SK-N-SH (cell line): ENCODE measurements at regions not wholly inside any gene's neighbourhood (a gene's known extent, or its start where the extent isn't known, plus 50 kb on each side); places are given as distances from the start of the nearest gene placed in this dataset.

Experiments used
- CTCF ChIA-PET: fragments of 300-600, 350-600 bp; formaldehyde crosslinking; extraction: SDS; loops from one replicate; lab custom pipeline; 2021; lab: Yijun Ruan, JAX
- POLR2A ChIA-PET: fragments of 350-600 bp; sonication (Branson Sonifier 250); formaldehyde crosslinking; extraction: SDS; loops from one replicate; lab custom pipeline; 2020; ENCODE audit warnings: antibody characterized with exemption, inconsistent platforms; lab: Yijun Ruan, JAX
- DNase-seq: peaks from one replicate; pipeline ENCODE4 v3.0.0; 2012
- H2AFZ ChIP-seq: fragments of 200-600 bp; sonication (generic); 2 replicates; pipeline ENCODE4 v1.8.1; 2016; ENCODE audit warnings: antibody characterized with exemption, mild to moderate bottlenecking, low read depth
- H3F3A ChIP-seq: fragments of 200-600 bp; sonication (generic); replicated peaks from 2 replicates; pipeline ENCODE3; 2016; ENCODE audit warnings: antibody characterized with exemption, mild to moderate bottlenecking; ENCODE audit not compliant: insufficient read depth
- H3K27ac ChIP-seq, 2 experiments: fragments of 200-500 bp in 1 of 2; fragments of 200-600 bp in 1 of 2; sonication (Bioruptor generic) in 1 of 2; sonication (generic), shearing (Covaris generic) in 1 of 2; 2 replicates each; pipeline versions ENCODE4 v1.5.1 to v1.6.1; 2014 to 2016; ENCODE audit warnings: low read depth in 2 of 2, inconsistent platforms in 1 of 2, low read length in 1 of 2, mild to moderate bottlenecking in 1 of 2, mixed read lengths in 1 of 2
- H3K27me3 ChIP-seq: fragments of 200-600 bp; sonication (generic), shearing (Covaris generic); 2 replicates; pipeline ENCODE4 v1.6.1; 2016; ENCODE audit warnings: mixed run types; ENCODE audit not compliant: insufficient read depth
- H3K36me3 ChIP-seq, 2 experiments: fragments of 200-500 bp in 1 of 2; fragments of 200-600 bp in 1 of 2; sonication (Bioruptor generic) in 1 of 2; sonication (generic) in 1 of 2; replicated peaks in 1 of 2; 2 replicates each; pipeline versions ENCODE3 to v1.5.1; 2014 to 2016; ENCODE audit warnings: low read length in 1 of 2, mild to moderate bottlenecking in 1 of 2; ENCODE audit not compliant: insufficient read depth in 2 of 2, control insufficient read depth in 1 of 2
- H3K4me1 ChIP-seq, 2 experiments: fragments of 200-500 bp in 1 of 2; fragments of 200-600 bp in 1 of 2; sonication (Bioruptor generic) in 1 of 2; sonication (generic), shearing (Covaris generic) in 1 of 2; 2 replicates each; pipeline versions ENCODE4 v1.5.1 to v1.6.1; 2014 to 2016; ENCODE audit warnings: low read depth in 1 of 2, low read length in 1 of 2, mixed run types in 1 of 2; ENCODE audit not compliant: insufficient read depth in 2 of 2, control insufficient read depth in 1 of 2
- H3K4me2 ChIP-seq: fragments of 200-600 bp; sonication (generic), shearing (Covaris generic); 2 replicates; pipeline ENCODE4 v1.6.1; 2017; ENCODE audit warnings: mixed run types
- H3K4me3 ChIP-seq, 2 experiments: fragments of 200-500 bp in 1 of 2; fragments of 200-600 bp in 1 of 2; sonication (Bioruptor generic) in 1 of 2; sonication (generic), shearing (Covaris generic) in 1 of 2; 2 replicates each; pipeline versions ENCODE4 v1.5.1 to v1.8.1; 2014 to 2016; ENCODE audit warnings: low read depth in 2 of 2, inconsistent platforms in 1 of 2, low read length in 1 of 2, mild to moderate bottlenecking in 1 of 2, mixed read lengths in 1 of 2, moderate library complexity in 1 of 2
- H3K79me2 ChIP-seq: fragments of 200-600 bp; sonication (generic); 2 replicates; pipeline ENCODE4 v1.8.1; 2017; ENCODE audit warnings: mild to moderate bottlenecking; ENCODE audit not compliant: insufficient read depth
- H3K9ac ChIP-seq: fragments of 200-600 bp; sonication (generic); 2 replicates; pipeline ENCODE4 v1.6.1; 2017; ENCODE audit warnings: mixed run types
- H3K9me2 ChIP-seq: fragments of 200-600 bp; sonication (generic); 2 replicates; pipeline ENCODE4 v1.6.1; 2017; ENCODE audit warnings: mixed run types
- H3K9me3 ChIP-seq: fragments of 200-600 bp; sonication (generic); 2 replicates; pipeline ENCODE4 v1.6.1; 2017; ENCODE audit warnings: mixed run types, mild to moderate bottlenecking, moderate library complexity
- H4K20me1 ChIP-seq: fragments of 200-600 bp; sonication (generic); 2 replicates; pipeline ENCODE4 v1.6.1; 2017; ENCODE audit warnings: mild to moderate bottlenecking, mixed run types; ENCODE audit not compliant: insufficient read depth
- ELF1 ChIP-seq: IDR thresholded peaks from 2 replicates; pipeline ENCODE4 v1.4.0; 2012
- FOXM1 ChIP-seq: IDR thresholded peaks from 2 replicates; pipeline ENCODE4 v1.4.0; 2012; ENCODE audit warnings: low read depth, mild to moderate bottlenecking
- GABPA ChIP-seq: IDR thresholded peaks from 2 replicates; pipeline ENCODE4 v1.4.0; 2012; ENCODE audit warnings: low read depth, mild to moderate bottlenecking
- JUND ChIP-seq: IDR thresholded peaks from 2 replicates; pipeline ENCODE4 v1.4.0; 2012
- MEF2A ChIP-seq: IDR thresholded peaks from 2 replicates; pipeline ENCODE4 v1.4.0; 2012; ENCODE audit warnings: low read depth, borderline replicate concordance
- MXI1 ChIP-seq: IDR thresholded peaks from 2 replicates; pipeline ENCODE4 v1.6.1; 2012; ENCODE audit warnings: mild to moderate bottlenecking, low read depth, low read length, improper control_type of control experiment
- NRF1 ChIP-seq: IDR thresholded peaks from 2 replicates; pipeline ENCODE4 v1.6.1; 2012; ENCODE audit warnings: low read depth, mild to moderate bottlenecking, low read length
- RAD21 ChIP-seq: IDR thresholded peaks from 2 replicates; pipeline ENCODE4 v1.6.1; 2012; ENCODE audit warnings: mild to moderate bottlenecking, low read length
- SMC3 ChIP-seq: IDR thresholded peaks from 2 replicates; pipeline ENCODE4 v1.6.1; 2012; ENCODE audit warnings: low read depth, low read length, improper control_type of control experiment
- TEAD4 ChIP-seq: IDR thresholded peaks from 2 replicates; pipeline ENCODE4 v1.4.0; 2012; ENCODE audit warnings: mild to moderate bottlenecking, borderline replicate concordance; ENCODE audit not compliant: insufficient read depth
- YY1 ChIP-seq: IDR thresholded peaks from 2 replicates; pipeline ENCODE4 v1.4.0; 2012; ENCODE audit warnings: low read depth, mild to moderate bottlenecking
- WGBS: methylation state at CpG from one replicate; pipeline ENCODE4 v1.1.6; 2017; ENCODE audit warnings: low lambda C conversion rate; 5-methylcytosine and 5-hydroxymethylcytosine counted together
- TF ChIP-seq, protein P1 (sequence below): IDR thresholded peaks from 2 replicates; pipeline ENCODE4; 2012
- TF ChIP-seq, protein P2 (sequence below): IDR thresholded peaks from 2 replicates; pipeline ENCODE4 v1.6.1; 2012; ENCODE audit warnings: mild to moderate bottlenecking, low read depth, low read length, moderate library complexity
- TF ChIP-seq, protein P3 (sequence below): fragments of 200-600 bp; sonication (generic); IDR thresholded peaks from 2 replicates; pipeline ENCODE4 v1.6.1; 2017; ENCODE audit warnings: antibody characterized with exemption, mild to moderate bottlenecking, moderate library complexity
- TF ChIP-seq, protein P4 (sequence below): IDR thresholded peaks from 2 replicates; pipeline ENCODE4 v1.4.0; 2012; ENCODE audit warnings: low read depth, borderline replicate concordance
- TF ChIP-seq, protein P5 (sequence below): fragments of 150-350 bp; IDR thresholded peaks from 2 replicates; pipeline ENCODE4 v1.6.1; 2017; ENCODE audit warnings: antibody characterized with exemption, low read length, low read depth, borderline replicate concordance

DNA sequence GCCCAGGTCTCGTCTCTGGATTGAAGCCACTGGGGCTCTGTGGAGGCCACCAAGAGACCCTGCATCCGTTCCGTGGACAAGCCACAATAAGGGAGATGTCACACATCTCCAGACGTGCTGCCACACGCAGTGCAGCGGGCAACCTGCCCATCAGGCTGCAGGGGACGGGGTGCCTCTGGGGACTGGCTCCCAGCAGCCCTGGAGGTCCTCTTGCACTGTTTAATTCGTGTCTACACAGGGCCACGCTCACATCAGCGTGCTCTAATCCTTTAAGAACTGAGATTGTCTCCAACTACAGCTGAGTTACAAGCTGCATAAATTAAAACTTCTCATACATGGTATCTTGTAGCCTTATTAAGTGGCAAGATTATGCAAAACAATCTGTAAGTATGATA lies 1232.2 kb downstream of the BRD1 start:
- H3K9me3 ChIP-seq = no peaks in the 10 kb centered on the region
- CTCF ChIA-PET = interaction anchor here (1.4 kb wide), 1 partner anchor 19 kb away, joined by 4 read pairs; no protein-coding TSS in a partner anchor
- TF ChIP-seq MXI1 (no peak), JUND (no peak), ELF1 (no peak), YY1 (no peak), FOXM1 (no peak)
- TF ChIP-seq, protein P1, sequence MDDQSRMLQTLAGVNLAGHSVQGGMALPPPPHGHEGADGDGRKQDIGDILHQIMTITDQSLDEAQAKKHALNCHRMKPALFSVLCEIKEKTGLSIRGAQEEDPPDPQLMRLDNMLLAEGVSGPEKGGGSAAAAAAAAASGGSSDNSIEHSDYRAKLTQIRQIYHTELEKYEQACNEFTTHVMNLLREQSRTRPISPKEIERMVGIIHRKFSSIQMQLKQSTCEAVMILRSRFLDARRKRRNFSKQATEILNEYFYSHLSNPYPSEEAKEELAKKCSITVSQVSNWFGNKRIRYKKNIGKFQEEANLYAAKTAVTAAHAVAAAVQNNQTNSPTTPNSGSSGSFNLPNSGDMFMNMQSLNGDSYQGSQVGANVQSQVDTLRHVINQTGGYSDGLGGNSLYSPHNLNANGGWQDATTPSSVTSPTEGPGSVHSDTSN = no peak
- TF ChIP-seq, protein P2, sequence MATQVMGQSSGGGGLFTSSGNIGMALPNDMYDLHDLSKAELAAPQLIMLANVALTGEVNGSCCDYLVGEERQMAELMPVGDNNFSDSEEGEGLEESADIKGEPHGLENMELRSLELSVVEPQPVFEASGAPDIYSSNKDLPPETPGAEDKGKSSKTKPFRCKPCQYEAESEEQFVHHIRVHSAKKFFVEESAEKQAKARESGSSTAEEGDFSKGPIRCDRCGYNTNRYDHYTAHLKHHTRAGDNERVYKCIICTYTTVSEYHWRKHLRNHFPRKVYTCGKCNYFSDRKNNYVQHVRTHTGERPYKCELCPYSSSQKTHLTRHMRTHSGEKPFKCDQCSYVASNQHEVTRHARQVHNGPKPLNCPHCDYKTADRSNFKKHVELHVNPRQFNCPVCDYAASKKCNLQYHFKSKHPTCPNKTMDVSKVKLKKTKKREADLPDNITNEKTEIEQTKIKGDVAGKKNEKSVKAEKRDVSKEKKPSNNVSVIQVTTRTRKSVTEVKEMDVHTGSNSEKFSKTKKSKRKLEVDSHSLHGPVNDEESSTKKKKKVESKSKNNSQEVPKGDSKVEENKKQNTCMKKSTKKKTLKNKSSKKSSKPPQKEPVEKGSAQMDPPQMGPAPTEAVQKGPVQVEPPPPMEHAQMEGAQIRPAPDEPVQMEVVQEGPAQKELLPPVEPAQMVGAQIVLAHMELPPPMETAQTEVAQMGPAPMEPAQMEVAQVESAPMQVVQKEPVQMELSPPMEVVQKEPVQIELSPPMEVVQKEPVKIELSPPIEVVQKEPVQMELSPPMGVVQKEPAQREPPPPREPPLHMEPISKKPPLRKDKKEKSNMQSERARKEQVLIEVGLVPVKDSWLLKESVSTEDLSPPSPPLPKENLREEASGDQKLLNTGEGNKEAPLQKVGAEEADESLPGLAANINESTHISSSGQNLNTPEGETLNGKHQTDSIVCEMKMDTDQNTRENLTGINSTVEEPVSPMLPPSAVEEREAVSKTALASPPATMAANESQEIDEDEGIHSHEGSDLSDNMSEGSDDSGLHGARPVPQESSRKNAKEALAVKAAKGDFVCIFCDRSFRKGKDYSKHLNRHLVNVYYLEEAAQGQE = no peak

DNA sequence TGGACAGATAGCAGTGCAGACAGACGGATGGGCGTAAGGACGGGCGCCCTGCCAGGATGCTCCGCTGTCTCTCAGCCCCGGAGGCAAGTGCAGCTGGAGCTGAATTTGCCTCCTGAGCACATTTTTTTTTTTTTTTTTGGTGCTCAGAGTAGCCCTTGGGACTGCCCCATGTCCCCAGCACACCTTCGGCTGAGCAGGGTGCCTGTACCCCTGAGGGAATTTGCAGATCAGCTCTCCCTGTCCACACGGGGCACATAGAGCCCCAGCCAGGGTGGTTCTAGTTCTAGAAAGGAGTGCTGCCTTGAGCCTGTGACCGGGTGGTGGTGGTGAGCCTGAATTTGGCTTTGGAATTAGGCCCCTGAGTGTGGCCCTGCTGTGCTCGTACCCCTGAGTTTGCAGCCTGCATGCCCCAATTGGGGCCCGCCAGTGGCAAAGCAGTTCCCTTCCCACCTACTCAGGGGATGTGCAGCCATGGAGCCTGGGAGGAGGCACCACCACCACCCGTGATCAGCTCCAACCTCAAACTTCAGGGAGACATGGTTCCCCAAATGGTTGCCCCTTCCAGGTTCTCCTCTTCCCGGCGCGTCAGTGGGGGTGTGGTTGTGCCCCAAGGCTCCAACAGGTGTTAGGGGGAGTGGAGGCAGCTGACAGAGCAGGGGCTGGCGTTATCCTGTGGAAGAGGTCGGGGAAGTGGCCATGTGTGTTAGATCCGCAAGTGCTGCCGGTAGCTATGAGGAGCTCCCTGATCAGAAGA lies 1232.7 kb downstream of the BRD1 start:
- DNase-seq = no peak
- Histone ChIP-seq H3K27ac (no peak overlapping the region; a peak in 1 of 4 replicates), H3F3A (no peaks in the 10 kb centered on the region), H2AFZ (no peak overlapping the region), H3K79me2 (no peaks in the 10 kb centered on the region), H3K9me2 (no peaks in the 10 kb centered on the region), H3K4me2 (no peak overlapping the region), H3K27me3 (no peaks in the 10 kb centered on the region; the same call in 1 of the 2 replicates), H3K9ac (no peak overlapping the region), H3K4me1 (peaks cover 0 to 24% of the 10 kb centered on the region in 2 experiments; a peak in 1 of 4 replicates), H3K4me3 (no peak overlapping the region), H3K9me3 (no peaks in the 10 kb centered on the region), H3K36me3 (no peaks in the 10 kb centered on the region), H4K20me1 (no peaks in the 10 kb centered on the region)
- WGBS = 26% methylated on average over 12 of the region's 19 CpGs
- POLR2A ChIA-PET = no interaction called here
- CTCF ChIA-PET = interaction anchor here (1.4 kb wide), 1 partner anchor 18 kb away, joined by 4 read pairs; no protein-coding TSS in a partner anchor
- TF ChIP-seq, protein P3, sequence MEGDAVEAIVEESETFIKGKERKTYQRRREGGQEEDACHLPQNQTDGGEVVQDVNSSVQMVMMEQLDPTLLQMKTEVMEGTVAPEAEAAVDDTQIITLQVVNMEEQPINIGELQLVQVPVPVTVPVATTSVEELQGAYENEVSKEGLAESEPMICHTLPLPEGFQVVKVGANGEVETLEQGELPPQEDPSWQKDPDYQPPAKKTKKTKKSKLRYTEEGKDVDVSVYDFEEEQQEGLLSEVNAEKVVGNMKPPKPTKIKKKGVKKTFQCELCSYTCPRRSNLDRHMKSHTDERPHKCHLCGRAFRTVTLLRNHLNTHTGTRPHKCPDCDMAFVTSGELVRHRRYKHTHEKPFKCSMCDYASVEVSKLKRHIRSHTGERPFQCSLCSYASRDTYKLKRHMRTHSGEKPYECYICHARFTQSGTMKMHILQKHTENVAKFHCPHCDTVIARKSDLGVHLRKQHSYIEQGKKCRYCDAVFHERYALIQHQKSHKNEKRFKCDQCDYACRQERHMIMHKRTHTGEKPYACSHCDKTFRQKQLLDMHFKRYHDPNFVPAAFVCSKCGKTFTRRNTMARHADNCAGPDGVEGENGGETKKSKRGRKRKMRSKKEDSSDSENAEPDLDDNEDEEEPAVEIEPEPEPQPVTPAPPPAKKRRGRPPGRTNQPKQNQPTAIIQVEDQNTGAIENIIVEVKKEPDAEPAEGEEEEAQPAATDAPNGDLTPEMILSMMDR = no peak
- TF ChIP-seq, protein P4, sequence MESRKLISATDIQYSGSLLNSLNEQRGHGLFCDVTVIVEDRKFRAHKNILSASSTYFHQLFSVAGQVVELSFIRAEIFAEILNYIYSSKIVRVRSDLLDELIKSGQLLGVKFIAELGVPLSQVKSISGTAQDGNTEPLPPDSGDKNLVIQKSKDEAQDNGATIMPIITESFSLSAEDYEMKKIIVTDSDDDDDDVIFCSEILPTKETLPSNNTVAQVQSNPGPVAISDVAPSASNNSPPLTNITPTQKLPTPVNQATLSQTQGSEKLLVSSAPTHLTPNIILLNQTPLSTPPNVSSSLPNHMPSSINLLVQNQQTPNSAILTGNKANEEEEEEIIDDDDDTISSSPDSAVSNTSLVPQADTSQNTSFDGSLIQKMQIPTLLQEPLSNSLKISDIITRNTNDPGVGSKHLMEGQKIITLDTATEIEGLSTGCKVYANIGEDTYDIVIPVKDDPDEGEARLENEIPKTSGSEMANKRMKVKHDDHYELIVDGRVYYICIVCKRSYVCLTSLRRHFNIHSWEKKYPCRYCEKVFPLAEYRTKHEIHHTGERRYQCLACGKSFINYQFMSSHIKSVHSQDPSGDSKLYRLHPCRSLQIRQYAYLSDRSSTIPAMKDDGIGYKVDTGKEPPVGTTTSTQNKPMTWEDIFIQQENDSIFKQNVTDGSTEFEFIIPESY = no peak
- no peak for TF ChIP-seq ELF1
- no peak for TF ChIP-seq GABPA
- no peak for TF ChIP-seq MXI1
- TF ChIP-seq MEF2A = no peak
- no peak for TF ChIP-seq SMC3
- TF ChIP-seq RAD21 = no peak
- TF ChIP-seq TEAD4 = no peak
- TF ChIP-seq NRF1 = no peak
- TF ChIP-seq, protein P5, sequence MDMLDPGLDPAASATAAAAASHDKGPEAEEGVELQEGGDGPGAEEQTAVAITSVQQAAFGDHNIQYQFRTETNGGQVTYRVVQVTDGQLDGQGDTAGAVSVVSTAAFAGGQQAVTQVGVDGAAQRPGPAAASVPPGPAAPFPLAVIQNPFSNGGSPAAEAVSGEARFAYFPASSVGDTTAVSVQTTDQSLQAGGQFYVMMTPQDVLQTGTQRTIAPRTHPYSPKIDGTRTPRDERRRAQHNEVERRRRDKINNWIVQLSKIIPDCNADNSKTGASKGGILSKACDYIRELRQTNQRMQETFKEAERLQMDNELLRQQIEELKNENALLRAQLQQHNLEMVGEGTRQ = no peak

More for the DNA sequence above, 1232.2 kb downstream of the BRD1 start:
- H3K27ac ChIP-seq = no peak overlapping the region
- no peak overlapping the region for H3K4me3 ChIP-seq
- no peaks in the 10 kb centered on the region for H3F3A ChIP-seq
- H3K36me3 ChIP-seq = no peaks in the 10 kb centered on the region
- H3K9ac ChIP-seq = no peak overlapping the region
- no peaks in the 10 kb centered on the region; the same call in 1 of the 2 replicates for H3K27me3 ChIP-seq
- no peak overlapping the region for H3K4me2 ChIP-seq
- no peaks in the 10 kb centered on the region for H3K9me2 ChIP-seq
- 13% methylated on average over 6 of the region's 10 CpGs for WGBS
- H3K79me2 ChIP-seq = no peaks in the 10 kb centered on the region
- no peaks in the 10 kb centered on the region for H4K20me1 ChIP-seq
- POLR2A ChIA-PET = no interaction called here
- peaks cover 0 to 24% of the 10 kb centered on the region in 2 experiments; a peak in 1 of 4 replicates for H3K4me1 ChIP-seq
- DNase-seq = no peak
- no peak overlapping the region for H2AFZ ChIP-seq
